ENCODE measurements at regions not wholly inside any gene's neighbourhood (a gene's known extent, or its start where the extent isn't known, plus 50 kb on each side); places are given as distances from the start of the nearest gene placed in this dataset.

DNA sequence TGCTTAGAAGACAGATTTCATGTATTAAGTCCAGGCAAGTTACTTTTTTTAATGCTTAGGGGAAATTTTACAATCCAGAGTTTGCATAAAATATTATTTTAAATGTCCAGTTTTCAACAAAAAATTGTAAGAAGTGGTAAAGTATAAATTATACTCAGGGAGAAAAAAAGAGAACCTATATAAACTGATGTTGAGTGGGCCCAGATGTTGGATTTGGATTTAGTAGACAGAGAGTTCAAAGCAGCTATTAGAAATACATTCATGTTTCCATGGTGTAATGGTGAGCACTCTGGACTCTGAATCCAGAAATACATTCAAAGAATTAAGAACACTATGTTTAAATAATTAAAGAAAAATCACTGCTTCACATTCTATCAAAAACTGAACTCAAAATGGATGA, 349.9 kb upstream of the ZNF507 start:
- DNase-seq (ENCODE audit: low spot score in 2 of 2) (no peak), ATAC-seq (no peak)
- peaks cover 0 to 4% of the 10 kb centered on the region in 2 donors for H3K36me3 Mint-ChIP-seq
- H3K27ac Mint-ChIP-seq = no peak overlapping the region
- peaks cover 3 to 5% of the 10 kb centered on the region in 2 donors for H3K9me3 Mint-ChIP-seq

- ATAC-seq (no peak), DNase-seq (ENCODE audit: low spot score in 2 of 2) (no peak)
- H3K9me3 Mint-ChIP-seq = no peaks in the 10 kb centered on the region
- no peaks in the 10 kb centered on the region for H3K36me3 Mint-ChIP-seq
- no peak overlapping the region for H3K27ac Mint-ChIP-seq
Observed at GRCh38 chr19:32010071-32010470, 335.3 kb upstream of the ZNF507 start.

- peaks cover 0 to 5% of the 10 kb centered on the region in 2 donors for H3K9me3 Mint-ChIP-seq
- DNase-seq (ENCODE audit: low spot score in 2 of 2) = no peak
- no peaks in the 10 kb centered on the region for H3K36me3 Mint-ChIP-seq
- no peak overlapping the region for H3K27ac Mint-ChIP-seq
- ATAC-seq = no peak
Observed at GRCh38 chr19:32012206-32012605, 333.2 kb upstream of the ZNF507 start.

DNA sequence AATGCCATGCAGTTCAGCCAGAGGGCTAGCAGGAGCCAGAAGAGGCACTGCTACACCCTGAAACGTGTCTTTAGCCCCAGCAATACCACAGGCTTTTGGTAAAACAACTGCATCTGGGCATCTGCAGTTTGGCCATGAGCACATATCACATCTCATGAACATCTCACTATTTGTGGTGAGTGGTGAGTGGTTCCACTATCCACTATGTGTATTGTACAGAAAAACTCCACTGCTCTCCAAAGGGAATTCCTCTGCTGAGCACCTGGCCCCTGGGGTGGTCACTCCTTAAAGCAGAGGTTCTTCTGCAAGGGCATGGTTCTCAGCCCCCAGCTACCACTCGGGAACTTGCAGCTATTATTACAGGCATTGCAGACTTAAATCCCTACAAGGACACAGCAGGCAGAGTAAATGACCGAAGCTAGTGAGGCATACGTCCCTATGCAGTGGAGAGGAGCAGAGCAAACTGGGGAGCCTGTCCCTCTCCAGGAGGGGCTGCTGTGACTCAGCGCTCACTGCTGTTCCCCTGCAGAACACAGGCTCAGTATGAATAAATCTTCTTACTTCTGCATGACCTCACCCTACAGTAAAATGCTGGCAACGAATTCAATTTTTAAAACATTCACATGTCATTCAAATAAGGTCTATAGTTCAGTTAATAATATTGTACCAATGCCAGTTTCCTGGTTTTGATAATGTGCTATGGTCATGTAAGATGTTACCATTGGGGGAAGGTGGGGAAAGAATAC, 332.4 kb upstream of the ZNF507 start:
- ATAC-seq (no peak), DNase-seq (ENCODE audit: low spot score in 2 of 2) (no peak)

DNA sequence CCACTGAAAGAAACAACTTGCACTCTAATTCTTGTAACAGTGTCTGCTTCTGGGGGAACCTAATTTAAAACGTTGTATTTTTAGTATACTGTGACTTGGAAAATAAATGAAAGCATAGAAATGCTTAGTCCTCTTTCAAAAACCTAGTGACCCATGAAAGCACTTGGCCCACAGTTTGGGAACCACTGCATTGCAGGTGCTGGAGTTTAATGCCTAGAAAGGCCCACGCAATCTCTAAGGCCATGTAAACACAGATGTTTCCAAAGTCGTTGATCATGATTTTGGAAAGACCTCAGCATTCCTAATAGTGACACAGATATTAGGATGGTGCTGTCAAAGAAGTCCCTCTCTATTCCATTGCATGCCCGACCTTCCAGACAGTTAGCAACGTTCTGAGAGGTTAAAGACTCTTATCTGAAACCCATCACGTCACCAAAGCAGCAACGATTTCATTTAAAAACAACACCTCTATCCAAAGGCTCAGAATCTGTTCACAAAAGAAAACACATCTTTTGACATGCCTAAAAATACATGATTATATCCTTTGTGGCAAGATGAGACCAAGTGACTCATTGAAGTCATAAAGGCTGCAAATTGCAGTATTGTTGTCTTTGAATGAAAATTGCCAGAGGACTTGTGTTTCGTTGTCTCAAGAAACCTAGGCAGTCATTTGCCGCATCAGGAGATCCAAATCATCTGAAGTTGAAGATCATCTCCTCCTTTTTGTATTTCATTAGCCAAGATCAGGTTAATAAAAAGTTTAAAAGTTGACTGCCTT, 328.0 kb upstream of the ZNF507 start:
- no peak for ATAC-seq
- Mint-ChIP-seq H3K9me3 (peaks cover 7 to 10% of the 10 kb centered on the region in 2 donors), H3K36me3 (no peaks in the 10 kb centered on the region), H3K27ac (no peak overlapping the region)
- no peak for DNase-seq (ENCODE audit: low spot score in 2 of 2)

More for the DNA sequence above, 332.4 kb upstream of the ZNF507 start:
- H3K36me3 Mint-ChIP-seq = no peaks in the 10 kb centered on the region
- H3K27ac Mint-ChIP-seq = no peak overlapping the region
- H3K9me3 Mint-ChIP-seq = peaks cover 0 to 5% of the 10 kb centered on the region in 2 donors

GRCh38 chr19:32018014-32018413, 327.4 kb upstream of the ZNF507 start:
- Mint-ChIP-seq H3K27ac (no peak overlapping the region), H3K36me3 (no peaks in the 10 kb centered on the region), H3K9me3 (peaks cover 9 to 10% of the 10 kb centered on the region in 2 donors)
- DNase-seq (ENCODE audit: low spot score in 2 of 2) (no peak), ATAC-seq (no peak)

DNA sequence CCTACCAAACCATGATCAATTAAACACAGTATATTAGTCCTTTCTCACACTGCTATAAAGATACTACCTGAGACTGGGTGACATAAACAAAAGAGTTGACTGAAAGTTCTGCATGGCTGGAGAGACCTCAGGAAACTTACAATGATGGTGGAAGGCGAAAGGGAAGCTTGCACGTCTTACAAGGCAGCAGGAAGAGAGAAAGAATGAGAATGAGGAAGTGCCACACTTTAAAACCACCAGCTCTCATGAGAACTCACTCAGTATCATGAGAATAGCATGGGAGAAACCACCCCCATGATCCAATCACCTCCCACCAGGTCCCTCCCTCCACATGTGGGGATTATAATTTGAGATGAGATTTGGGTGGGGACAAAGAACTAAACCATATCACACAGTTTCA, 324.9 kb upstream of the ZNF507 start:
- no peaks in the 10 kb centered on the region for H3K36me3 Mint-ChIP-seq
- ATAC-seq (no peak), DNase-seq (ENCODE audit: low spot score in 2 of 2) (no peak)
- peaks cover 16 to 25% of the 10 kb centered on the region in 2 donors for H3K9me3 Mint-ChIP-seq
- H3K27ac Mint-ChIP-seq = no peak overlapping the region

DNA sequence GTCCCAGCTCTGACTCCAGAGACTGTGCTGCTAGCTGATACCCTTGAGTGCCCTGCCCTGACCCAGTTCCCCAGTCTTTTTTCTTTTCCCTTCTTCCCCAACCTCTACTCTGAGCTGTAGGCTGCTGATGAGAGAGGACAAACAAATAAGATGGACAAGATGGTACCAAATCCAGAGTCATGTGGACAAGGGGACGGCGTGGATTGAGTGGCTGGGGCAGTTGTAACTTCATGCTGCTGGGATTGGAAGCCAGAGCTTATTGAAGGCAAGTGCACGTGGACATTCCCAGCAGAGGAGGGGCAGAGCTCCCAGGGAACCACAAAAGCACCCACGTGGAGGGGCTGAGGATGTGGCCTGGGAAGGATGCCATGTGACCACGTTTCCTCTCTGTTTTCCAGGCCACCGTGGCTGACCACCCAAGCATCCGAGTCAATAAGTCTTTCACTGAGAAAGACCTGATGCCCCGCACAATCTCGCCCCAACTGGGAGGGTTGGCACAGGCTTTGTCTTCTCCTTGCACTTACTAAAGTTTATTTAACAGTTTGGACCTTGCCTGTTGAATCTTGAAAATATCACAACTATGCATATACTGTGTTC, 323.3 kb upstream of the ZNF507 start:
- H3K36me3 Mint-ChIP-seq = no peaks in the 10 kb centered on the region
- no peak overlapping the region for H3K27ac Mint-ChIP-seq
- ATAC-seq = no peak
- peaks cover 30 to 33% of the 10 kb centered on the region in 2 donors for H3K9me3 Mint-ChIP-seq
- no peak for DNase-seq (ENCODE audit: low spot score in 2 of 2)

GRCh38 chr19:32022731-32023563, 322.5 kb upstream of the ZNF507 start:
- DNase-seq (ENCODE audit: low spot score in 2 of 2) = no peak
- Mint-ChIP-seq H3K9me3 (peaks cover 35% of the 10 kb centered on the region in 2 donors), H3K36me3 (no peaks in the 10 kb centered on the region), H3K27ac (no peak overlapping the region)
- ATAC-seq = no peak

GRCh38 chr19:32023564-32023832, 321.9 kb upstream of the ZNF507 start:
- peaks cover 35% of the 10 kb centered on the region in 2 donors for H3K9me3 Mint-ChIP-seq
- no peak for ATAC-seq

DNA sequence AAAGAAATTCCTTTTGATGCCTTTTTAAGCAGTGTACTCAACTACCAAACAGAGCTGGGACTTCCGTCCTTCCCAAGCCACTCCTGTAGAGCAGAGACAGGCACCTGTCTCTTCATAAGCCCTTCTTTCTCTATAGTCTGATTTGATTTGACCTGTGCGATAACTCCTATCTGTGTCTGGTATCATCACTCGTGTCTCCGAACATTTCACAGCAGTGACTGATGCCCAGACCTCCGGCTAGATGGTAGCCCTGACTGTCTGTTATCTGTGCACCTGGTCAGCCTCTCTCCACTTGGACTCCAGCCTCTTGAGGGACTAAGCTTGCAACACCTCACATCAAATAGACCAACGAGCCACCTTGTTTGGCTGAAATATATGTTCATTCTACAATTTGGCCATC, 316.2 kb upstream of the ZNF507 start:
- ATAC-seq (no peak), DNase-seq (ENCODE audit: low spot score in 2 of 2) (no peak)
- Mint-ChIP-seq H3K9me3 (peaks cover 23 to 24% of the 10 kb centered on the region in 2 donors), H3K27ac (no peak overlapping the region), H3K36me3 (no peaks in the 10 kb centered on the region)

More at GRCh38 chr19:32023564-32023832, 321.9 kb upstream of the ZNF507 start:
- Mint-ChIP-seq H3K36me3 (no peaks in the 10 kb centered on the region), H3K27ac (no peak overlapping the region)
- no peak for DNase-seq (ENCODE audit: low spot score in 2 of 2)

DNA sequence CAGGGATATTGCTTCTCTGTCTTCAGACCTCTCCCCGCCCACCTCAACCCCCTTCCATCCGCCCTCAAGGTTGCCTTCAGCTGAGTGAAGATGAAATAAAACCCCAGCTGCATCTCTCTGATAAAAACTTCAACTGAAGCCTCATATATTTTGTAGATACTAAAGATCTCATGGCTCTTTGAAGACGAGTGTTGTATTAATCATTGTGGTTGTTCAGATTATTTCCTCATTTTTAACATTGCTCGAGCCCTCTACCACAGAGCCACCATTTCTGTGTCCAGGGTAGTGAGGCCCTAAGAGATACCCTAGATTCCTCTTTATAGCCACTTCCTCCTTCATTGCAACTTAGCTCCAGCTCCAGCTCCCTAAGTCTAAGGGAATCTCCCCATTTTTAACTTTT, 312.8 kb upstream of the ZNF507 start:
- Mint-ChIP-seq H3K36me3 (no peaks in the 10 kb centered on the region), H3K27ac (no peak overlapping the region), H3K9me3 (peaks cover under 1 to 4% of the 10 kb centered on the region in 2 donors)
- DNase-seq (ENCODE audit: low spot score in 2 of 2) (no peak), ATAC-seq (no peak)

- no peak overlapping the region for H3K27ac Mint-ChIP-seq
- no peak for ATAC-seq
- no peak for DNase-seq (ENCODE audit: low spot score in 2 of 2)
- peaks cover 0 to 4% of the 10 kb centered on the region in 2 donors for H3K9me3 Mint-ChIP-seq
- no peaks in the 10 kb centered on the region for H3K36me3 Mint-ChIP-seq
Observed at GRCh38 chr19:32035626-32036025, 309.8 kb upstream of the ZNF507 start.

DNA sequence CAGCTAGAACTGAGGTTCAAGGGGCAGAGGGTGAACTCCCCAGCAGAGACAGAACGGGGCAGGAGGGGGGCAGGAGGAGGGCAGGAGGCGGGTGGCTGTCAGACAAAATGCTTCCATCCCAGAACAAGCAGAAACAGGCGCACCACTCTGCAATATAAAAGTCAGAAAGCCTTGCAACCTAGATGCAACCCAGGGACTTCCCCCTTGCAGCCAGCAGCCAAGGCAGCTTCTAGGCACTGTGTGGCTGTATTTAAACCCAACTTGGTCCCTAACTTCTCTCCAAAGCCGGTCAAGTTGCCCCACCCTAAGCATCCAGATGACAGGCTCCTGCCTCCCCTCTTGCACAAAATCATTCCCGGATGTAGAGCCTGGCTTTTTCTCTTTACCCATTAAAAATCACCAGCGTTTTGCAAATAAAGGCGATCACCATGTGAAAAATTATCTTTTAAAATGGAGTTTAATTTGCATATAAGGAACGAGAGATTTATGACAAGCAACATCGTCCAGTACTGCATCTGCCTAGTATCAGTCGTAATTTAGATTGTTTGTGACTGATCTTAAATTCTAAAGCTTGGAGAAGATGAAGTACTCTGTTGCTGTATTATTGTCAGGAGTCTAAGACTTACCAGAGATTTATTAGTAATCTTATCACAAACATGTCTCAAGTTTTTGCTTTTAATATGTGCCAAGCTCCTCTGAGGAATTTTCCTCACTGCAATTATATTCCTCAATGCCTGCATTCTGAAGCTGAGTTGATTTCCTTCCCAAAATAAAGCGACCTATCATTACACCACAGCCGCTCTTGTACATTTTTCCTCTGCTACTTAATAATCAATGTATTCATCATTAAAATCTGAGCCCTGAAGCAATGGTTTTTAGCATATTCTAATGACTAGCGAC, 307.1 kb upstream of the ZNF507 start:
- peaks cover 0 to 4% of the 10 kb centered on the region in 2 donors for H3K9me3 Mint-ChIP-seq
- no peak overlapping the region for H3K27ac Mint-ChIP-seq
- no peaks in the 10 kb centered on the region for H3K36me3 Mint-ChIP-seq
- DNase-seq (ENCODE audit: low spot score in 2 of 2) (no peak), ATAC-seq (no peak)

DNA sequence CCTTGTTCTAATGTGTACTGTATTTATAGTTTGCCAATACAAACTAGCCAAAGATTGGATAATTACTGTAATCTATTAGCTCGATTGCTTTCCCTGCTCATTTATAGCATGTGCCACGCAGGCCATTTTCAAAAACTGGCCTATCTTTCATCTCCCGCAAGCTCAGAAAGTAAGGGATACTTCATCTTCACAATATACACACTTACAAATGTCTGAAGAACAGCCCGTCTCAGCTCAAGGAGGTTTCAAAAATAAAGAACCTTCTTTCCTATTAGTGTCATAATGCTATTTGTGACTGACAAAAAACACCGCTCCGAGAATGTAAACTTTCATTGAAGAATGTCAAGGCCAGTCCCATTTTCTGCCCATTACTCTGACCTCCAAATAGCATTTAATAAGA, 306.4 kb upstream of the ZNF507 start:
- Mint-ChIP-seq H3K27ac (no peak overlapping the region), H3K9me3 (peaks cover 0 to 4% of the 10 kb centered on the region in 2 donors), H3K36me3 (no peaks in the 10 kb centered on the region)
- ATAC-seq (no peak), DNase-seq (ENCODE audit: low spot score in 2 of 2) (no peak)

- Mint-ChIP-seq H3K36me3 (no peaks in the 10 kb centered on the region), H3K27ac (no peak overlapping the region), H3K9me3 (peaks cover 0 to 4% of the 10 kb centered on the region in 2 donors)
- DNase-seq (ENCODE audit: low spot score in 2 of 2) (no peak), ATAC-seq (no peak)
Observed at GRCh38 chr19:32039440-32039839, 306.0 kb upstream of the ZNF507 start.
